Central memory CD8-positive, alpha-beta T cell (primary cell): ENCODE measurements at regions not wholly inside any gene's neighbourhood (a gene's known extent, or its start where the extent isn't known, plus 50 kb on each side); places are given as distances from the start of the nearest gene placed in this dataset.

Source experiments
- ATAC-seq: fragments of 150-1000 bp; cut with Tn5 transposase; replicated peaks from 2 replicates; pipeline ENCODE4 v1.10.0; 2022; ENCODE audit warnings: mild to moderate bottlenecking, moderate FRiP score, moderate number of reproducible peaks; ENCODE audit not compliant: poor library complexity, severe bottlenecking; ENCODE audit errors: extremely low read depth
- DNase-seq, 2 donors: peaks; one replicate each; pipeline ENCODE4 v3.0.0; 2021; ENCODE audit warnings: low spot score in 2 of 2
- H3K27ac Mint-ChIP-seq: one replicate; pipeline ENCODE4 v1.8.0; 2022; ENCODE audit warnings: low read depth, mild to moderate bottlenecking, moderate library complexity, mixed read lengths
- H3K27me3 Mint-ChIP-seq: one replicate; pipeline ENCODE4 v1.8.0; 2022; ENCODE audit warnings: mixed read lengths
- H3K36me3 Mint-ChIP-seq: one replicate; pipeline ENCODE4 v1.8.0; 2022; ENCODE audit warnings: mild to moderate bottlenecking, moderate library complexity, mixed read lengths; ENCODE audit not compliant: insufficient read depth
- H3K4me1 Mint-ChIP-seq: one replicate; pipeline ENCODE4 v1.8.0; 2022; ENCODE audit warnings: mixed read lengths
- H3K4me3 Mint-ChIP-seq: one replicate; pipeline ENCODE4 v1.8.0; 2022; ENCODE audit warnings: mild to moderate bottlenecking, moderate library complexity, mixed read lengths
- H3K9me3 Mint-ChIP-seq: one replicate; pipeline ENCODE4 v1.8.0; 2022; ENCODE audit warnings: mixed read lengths

DNA sequence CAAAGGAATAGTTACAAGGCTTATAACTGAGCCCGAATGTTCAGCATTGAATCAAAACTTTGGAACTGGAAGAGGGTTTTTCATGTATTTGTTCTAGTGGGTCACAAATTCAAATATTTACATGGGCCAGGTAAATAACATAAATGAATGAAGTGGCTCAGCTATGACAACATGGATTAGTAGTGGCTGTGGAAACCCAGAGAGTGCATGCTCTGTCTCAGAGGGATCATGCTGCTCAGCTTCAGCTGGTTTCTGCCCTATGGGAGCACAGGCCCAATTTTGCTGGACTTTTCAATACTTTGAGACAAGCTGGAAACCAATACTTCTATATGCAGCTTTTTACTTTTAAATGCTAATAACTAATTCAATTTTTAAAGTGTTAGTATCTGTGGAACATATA lies 394.0 kb upstream of the TEX13C start:
- DNase-seq (no peak), ATAC-seq (no peak)
- H3K36me3 Mint-ChIP-seq: no peaks in the 10 kb centered on the region
- H3K4me1 Mint-ChIP-seq: no peaks in the 10 kb centered on the region
- H3K27me3 Mint-ChIP-seq: peaks cover 4% of the 10 kb centered on the region
- H3K9me3 Mint-ChIP-seq: no peaks in the 10 kb centered on the region
- H3K27ac Mint-ChIP-seq: no peak overlapping the region
- no peak overlapping the region for H3K4me3 Mint-ChIP-seq

- Mint-ChIP-seq H3K36me3 (no peaks in the 10 kb centered on the region), H3K4me3 (no peak overlapping the region), H3K9me3 (no peaks in the 10 kb centered on the region), H3K27ac (no peak overlapping the region), H3K4me1 (no peaks in the 10 kb centered on the region), H3K27me3 (peaks cover 19% of the 10 kb centered on the region)
- DNase-seq (no peak), ATAC-seq (no peak)
Observed at GRCh38 chrX:124931241-124931640, 388.4 kb upstream of the TEX13C start.

- Mint-ChIP-seq H3K9me3 (no peaks in the 10 kb centered on the region), H3K36me3 (no peaks in the 10 kb centered on the region), H3K27me3 (peaks cover 23% of the 10 kb centered on the region), H3K4me3 (no peak overlapping the region), H3K4me1 (no peaks in the 10 kb centered on the region), H3K27ac (no peak overlapping the region)
- DNase-seq: no peak
- ATAC-seq: no peak
Observed at GRCh38 chrX:124931958-124932357, 387.7 kb upstream of the TEX13C start.

DNA sequence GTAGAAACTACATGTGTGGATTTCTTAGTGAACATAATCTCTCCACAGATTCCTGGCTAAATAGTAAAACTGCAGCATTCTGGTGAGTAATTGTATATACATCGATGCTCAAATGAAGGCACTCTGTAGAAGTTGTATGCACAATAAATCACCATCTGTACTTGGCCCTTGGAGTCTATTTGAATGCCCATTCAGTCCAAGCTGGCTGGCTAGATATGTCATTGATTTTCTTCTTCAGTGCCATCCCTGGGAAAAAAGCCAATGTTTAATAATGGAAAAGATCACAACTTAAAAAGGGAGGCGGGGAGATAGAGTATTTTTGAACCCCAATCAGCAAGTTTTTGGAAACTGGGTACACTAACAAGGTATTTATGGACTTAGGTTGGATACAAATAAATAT lies 381.0 kb upstream of the TEX13C start:
- Mint-ChIP-seq H3K27ac (no peak overlapping the region), H3K4me1 (no peaks in the 10 kb centered on the region), H3K9me3 (no peaks in the 10 kb centered on the region), H3K36me3 (no peaks in the 10 kb centered on the region), H3K4me3 (no peak overlapping the region), H3K27me3 (peaks cover 14% of the 10 kb centered on the region)
- ATAC-seq (no peak), DNase-seq (no peak)

- DNase-seq (no peak), ATAC-seq (no peak)
- no peak overlapping the region for H3K4me3 Mint-ChIP-seq
- no peaks in the 10 kb centered on the region for H3K9me3 Mint-ChIP-seq
- H3K27ac Mint-ChIP-seq: no peak overlapping the region
- H3K4me1 Mint-ChIP-seq: no peaks in the 10 kb centered on the region
- no peaks in the 10 kb centered on the region for H3K36me3 Mint-ChIP-seq
- H3K27me3 Mint-ChIP-seq: peaks cover 11% of the 10 kb centered on the region
Observed at GRCh38 chrX:124940531-124940930, 379.1 kb upstream of the TEX13C start.

DNA sequence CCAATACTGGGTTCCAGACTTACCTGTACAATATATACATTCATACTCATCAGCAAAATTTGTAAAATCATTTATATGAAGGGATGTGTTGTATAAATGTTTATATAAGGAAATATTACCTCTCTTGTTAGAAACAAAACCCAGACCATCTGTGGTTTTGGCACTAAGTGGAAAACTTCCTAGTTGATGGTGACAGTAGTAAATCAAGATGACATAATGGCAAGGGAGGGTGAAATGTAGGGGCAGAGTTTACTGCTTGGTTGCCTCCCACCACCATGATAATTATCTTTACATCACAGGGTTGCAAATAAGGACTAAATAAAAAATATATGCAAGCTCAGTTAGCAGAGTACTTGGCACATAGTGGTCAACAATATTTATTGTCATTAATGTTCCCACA lies 365.3 kb upstream of the TEX13C start:
- H3K36me3 Mint-ChIP-seq: no peaks in the 10 kb centered on the region
- H3K4me1 Mint-ChIP-seq: no peaks in the 10 kb centered on the region

DNA sequence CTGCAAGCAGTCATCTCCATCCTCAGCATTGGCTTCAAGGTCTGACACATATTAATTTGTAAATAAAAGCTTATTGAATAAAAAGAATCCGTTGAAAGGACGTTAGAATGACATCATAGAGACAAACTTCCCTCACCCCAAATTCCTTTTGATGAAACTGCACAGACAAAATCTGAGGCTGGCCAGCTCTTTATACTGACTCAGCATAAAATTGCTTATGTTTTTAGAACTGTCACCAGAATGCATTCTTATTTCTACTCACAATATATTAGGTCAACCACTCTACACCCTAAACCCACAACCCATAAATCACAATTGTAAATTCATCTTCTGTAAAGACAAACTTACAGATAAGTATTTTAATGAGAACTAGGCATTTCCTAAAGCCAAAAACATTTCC lies 359.2 kb upstream of the TEX13C start:
- Mint-ChIP-seq H3K4me1 (no peaks in the 10 kb centered on the region), H3K27me3 (peaks cover 17% of the 10 kb centered on the region), H3K4me3 (no peak overlapping the region), H3K27ac (no peak overlapping the region), H3K36me3 (no peaks in the 10 kb centered on the region), H3K9me3 (no peaks in the 10 kb centered on the region)
- no peak for ATAC-seq
- no peak for DNase-seq

More for the DNA sequence above, 365.3 kb upstream of the TEX13C start:
- Mint-ChIP-seq H3K9me3 (no peaks in the 10 kb centered on the region), H3K27ac (no peak overlapping the region), H3K4me3 (no peak overlapping the region), H3K27me3 (peaks cover 21% of the 10 kb centered on the region)
- ATAC-seq (no peak), DNase-seq (no peak)

DNA sequence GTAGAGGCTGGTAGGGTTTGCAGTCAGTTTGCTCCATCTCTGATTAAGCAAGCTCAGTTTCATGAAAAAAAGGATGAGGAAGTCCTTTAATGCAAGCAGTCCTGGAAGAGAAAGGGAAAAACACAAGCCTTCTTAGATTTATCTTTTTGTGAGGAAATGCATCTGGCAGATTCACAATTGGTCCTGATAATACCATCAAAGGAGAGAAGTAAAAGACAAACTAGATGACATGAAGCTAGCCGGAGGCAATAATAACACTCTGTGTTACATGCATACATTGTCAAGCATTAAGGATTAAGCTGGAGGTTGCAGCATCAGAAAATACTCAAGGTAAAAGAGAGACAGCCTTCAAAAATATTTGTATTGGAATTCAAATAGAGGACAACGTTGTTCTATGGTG lies 356.0 kb upstream of the TEX13C start, which contains the start of gene TENM1:
Gene TENM1 (minus strand): TSS at position 101 of the 400 bp plus-strand sequence.
- Mint-ChIP-seq H3K27ac (no peak within 1 kb of the TSS), H3K9me3 (no peaks in the 10 kb centered on the region), H3K27me3 (no peaks in the 10 kb centered on the region), H3K4me3 (no peak within 1 kb of the TSS), H3K4me1 (no peaks in the 10 kb centered on the region), H3K36me3 (no peaks in the 10 kb centered on the region)
- DNase-seq (no peak), ATAC-seq (no peak)

- no peaks in the 10 kb centered on the region for H3K27me3 Mint-ChIP-seq
- no peaks in the 10 kb centered on the region for H3K9me3 Mint-ChIP-seq
- no peak for DNase-seq
- no peak overlapping the region for H3K4me3 Mint-ChIP-seq
- no peak overlapping the region for H3K27ac Mint-ChIP-seq
- ATAC-seq: no peak
- H3K4me1 Mint-ChIP-seq: no peaks in the 10 kb centered on the region
- H3K36me3 Mint-ChIP-seq: no peaks in the 10 kb centered on the region
Observed at GRCh38 chrX:124975456-124975855, 344.2 kb upstream of the TEX13C start.

- H3K9me3 Mint-ChIP-seq: no peaks in the 10 kb centered on the region
- no peak for ATAC-seq
- no peaks in the 10 kb centered on the region for H3K36me3 Mint-ChIP-seq
- no peak overlapping the region for H3K27ac Mint-ChIP-seq
- H3K27me3 Mint-ChIP-seq: no peaks in the 10 kb centered on the region
- H3K4me1 Mint-ChIP-seq: no peaks in the 10 kb centered on the region
- DNase-seq: no peak
- no peak overlapping the region for H3K4me3 Mint-ChIP-seq
Observed at GRCh38 chrX:124981420-124981819, 338.3 kb upstream of the TEX13C start.

DNA sequence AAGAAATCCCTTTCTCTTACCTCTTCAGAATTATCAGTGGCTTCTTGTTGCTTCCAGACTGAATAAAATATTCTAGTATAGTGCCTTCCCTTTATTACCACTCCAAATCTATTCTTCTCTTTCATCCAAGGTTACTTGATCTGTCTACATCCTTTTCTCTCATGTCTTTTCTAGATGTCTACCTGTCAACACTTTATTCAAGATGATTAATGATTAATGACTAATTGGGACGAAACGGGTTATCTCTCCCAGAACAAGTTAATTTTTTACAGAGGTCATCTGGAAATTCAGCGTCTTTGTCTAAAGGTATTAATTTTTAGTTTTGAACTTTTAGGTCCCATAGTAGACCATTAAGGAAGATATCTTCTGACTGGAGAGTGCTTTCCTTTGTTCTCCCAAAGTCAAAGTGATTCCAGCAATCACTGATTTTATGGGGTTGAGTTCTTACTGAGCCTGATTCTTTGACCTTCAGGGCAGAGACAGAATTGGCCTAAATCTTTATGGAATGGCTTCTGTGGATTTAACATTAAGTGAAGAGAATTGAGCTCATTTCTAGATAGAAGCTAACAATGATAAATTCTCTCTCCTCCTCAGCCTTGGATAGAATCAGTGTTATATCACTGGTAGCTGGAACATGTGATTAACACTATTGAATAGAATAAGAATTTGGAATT lies 335.4 kb upstream of the TEX13C start:
- Mint-ChIP-seq H3K36me3 (no peaks in the 10 kb centered on the region), H3K4me1 (no peaks in the 10 kb centered on the region), H3K27me3 (no peaks in the 10 kb centered on the region), H3K27ac (no peak overlapping the region), H3K9me3 (no peaks in the 10 kb centered on the region), H3K4me3 (no peak overlapping the region)
- no peak for ATAC-seq
- DNase-seq: no peak

DNA sequence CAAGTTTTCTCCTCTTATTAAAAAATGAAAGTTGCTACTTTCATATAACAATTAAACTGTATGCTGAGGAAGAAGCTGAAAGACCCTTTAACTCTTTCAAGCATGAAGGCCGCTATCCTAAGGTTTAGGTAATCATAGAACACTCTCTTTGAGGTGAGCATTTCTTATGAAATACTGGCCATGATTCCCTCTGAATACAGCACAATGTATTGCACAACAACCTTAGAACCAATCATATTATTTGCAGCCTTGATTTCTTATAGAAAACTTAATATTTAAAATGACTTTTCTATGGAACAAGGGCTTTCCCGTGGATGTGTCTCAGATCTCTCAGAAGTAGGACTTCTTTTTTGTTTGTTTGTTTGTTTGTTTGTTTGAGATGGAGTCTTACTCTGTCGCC lies 333.4 kb upstream of the TEX13C start:
- Mint-ChIP-seq H3K4me1 (no peaks in the 10 kb centered on the region), H3K9me3 (no peaks in the 10 kb centered on the region), H3K4me3 (no peak overlapping the region), H3K27ac (no peak overlapping the region), H3K36me3 (no peaks in the 10 kb centered on the region), H3K27me3 (no peaks in the 10 kb centered on the region)
- ATAC-seq (no peak), DNase-seq (no peak)

DNA sequence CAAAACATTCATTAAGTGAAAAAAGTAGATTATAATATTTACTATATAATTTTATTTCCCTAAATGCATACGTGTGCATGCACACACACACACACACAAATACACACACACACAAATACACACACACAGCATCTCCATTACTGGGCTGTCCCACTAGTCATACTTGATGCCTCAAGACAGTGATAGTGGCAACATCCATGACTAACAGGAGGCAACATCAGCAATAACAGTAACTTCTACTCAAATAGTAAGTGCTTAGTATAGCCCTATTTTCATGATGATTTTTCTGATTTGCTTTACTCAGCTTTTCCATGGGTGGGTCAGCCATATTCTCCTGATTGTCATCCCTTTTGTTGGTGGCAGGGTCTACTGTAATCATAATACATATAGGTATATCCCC lies 325.9 kb upstream of the TEX13C start:
- no peak overlapping the region for H3K27ac Mint-ChIP-seq
- ATAC-seq (no peak), DNase-seq (no peak)
- no peaks in the 10 kb centered on the region for H3K27me3 Mint-ChIP-seq
- no peaks in the 10 kb centered on the region for H3K9me3 Mint-ChIP-seq
- H3K4me1 Mint-ChIP-seq: no peaks in the 10 kb centered on the region
- H3K36me3 Mint-ChIP-seq: no peaks in the 10 kb centered on the region
- H3K4me3 Mint-ChIP-seq: no peak overlapping the region
